ENCODE measurements at regions not wholly inside any gene's neighbourhood (a gene's known extent, or its start where the extent isn't known, plus 50 kb on each side); places are given as distances from the start of the nearest gene placed in this dataset.

GRCh38 chr1:57512386-57512785 lies 88.5 kb upstream of the DAB1 start:
- H3K4me1 ChIP-seq, result no peaks in the 10 kb centered on the region
- intact Hi-C loops (cut with DNase I; ENCODE audit: low total_unique reads), result no loop called here
- no peak overlapping the region for H3K4me3 ChIP-seq
- H3K27ac ChIP-seq, result no peak overlapping the region
- H3K36me3 ChIP-seq, result no peaks in the 10 kb centered on the region
- TF ChIP-seq POLR2A (IDR thresholded peaks at IDR 0.05) (no peak), CTCF (IDR thresholded peaks at IDR 0.05 in 8 of 11, conservative IDR thresholded peaks at IDR 0.05 in 3 of 11) (no peak), POLR2AphosphoS5 (IDR thresholded peaks at IDR 0.05) (no peak)
- H3K27me3 ChIP-seq (replicated peaks in 1 of 7), result no peaks in the 10 kb centered on the region
- DNase-seq, result no peak
- 63 to 73% (median 66%) methylated on average over 1 of the region's 1 CpG for WGBS, 5 donors
- peaks cover 0 to 4% (median 0%) of the 10 kb centered on the region in 8 donors for H3K9me3 ChIP-seq

GRCh38 chr1:57506941-57507340 lies 83.1 kb upstream of the DAB1 start:
- Histone ChIP-seq H3K27ac (no peak overlapping the region), H3K27me3 (replicated peaks in 1 of 7) (no peaks in the 10 kb centered on the region), H3K4me3 (no peak overlapping the region), H3K4me1 (no peaks in the 10 kb centered on the region), H3K36me3 (no peaks in the 10 kb centered on the region), H3K9me3 (peaks cover 0 to 4% (median 0%) of the 10 kb centered on the region in 8 donors)
- intact Hi-C loops (cut with DNase I; ENCODE audit: low total_unique reads), result no loop called here
- WGBS, 5 donors, result 71 to 87% (median 84%) methylated on average over 5 of the region's 5 CpGs
- TF ChIP-seq POLR2A (IDR thresholded peaks at IDR 0.05) (no peak), CTCF (IDR thresholded peaks at IDR 0.05 in 8 of 11, conservative IDR thresholded peaks at IDR 0.05 in 3 of 11) (no peak), POLR2AphosphoS5 (IDR thresholded peaks at IDR 0.05) (no peak)
- no peak for DNase-seq

GRCh38 chr1:57503337-57503736 lies 79.5 kb upstream of the DAB1 start:
- Histone ChIP-seq H3K4me1 (no peaks in the 10 kb centered on the region), H3K27me3 (replicated peaks in 1 of 7) (no peaks in the 10 kb centered on the region), H3K36me3 (no peaks in the 10 kb centered on the region), H3K9me3 (no peaks in the 10 kb centered on the region), H3K4me3 (no peak overlapping the region), H3K27ac (no peak overlapping the region)
- WGBS, 5 donors, result 82 to 97% (median 93%) methylated on average over 1 of the region's 1 CpG
- intact Hi-C loops (cut with DNase I; ENCODE audit: low total_unique reads), result no loop called here
- DNase-seq, result no peak
- TF ChIP-seq POLR2AphosphoS5 (IDR thresholded peaks at IDR 0.05) (no peak), POLR2A (IDR thresholded peaks at IDR 0.05) (no peak), CTCF (IDR thresholded peaks at IDR 0.05 in 8 of 11, conservative IDR thresholded peaks at IDR 0.05 in 3 of 11) (no peak)

- no peak for TF ChIP-seq POLR2A (IDR thresholded peaks at IDR 0.05)
- intact Hi-C loops (cut with DNase I; ENCODE audit: low total_unique reads), result no loop called here
- 66 to 81% (median 75%) methylated on average over 6 of the region's 6 CpGs for WGBS, 5 donors
- H3K27ac ChIP-seq, result no peak overlapping the region
- H3K36me3 ChIP-seq, result no peaks in the 10 kb centered on the region
- H3K27me3 ChIP-seq (replicated peaks in 1 of 7), result no peaks in the 10 kb centered on the region
- H3K9me3 ChIP-seq, result no peaks in the 10 kb centered on the region
- H3K4me3 ChIP-seq, result no peak overlapping the region
- no peak for DNase-seq
- H3K4me1 ChIP-seq, result no peaks in the 10 kb centered on the region
Observed at GRCh38 chr1:57500136-57500830, 76.4 kb upstream of the DAB1 start.

All from spleen (tissue), 11 donors.